A549 (cell line): ENCODE measurements at regions not wholly inside any gene's neighbourhood (a gene's known extent, or its start where the extent isn't known, plus 50 kb on each side); places are given as distances from the start of the nearest gene placed in this dataset.

ENCODE experiments used
- ATAC-seq, 2 experiments: fragments of 200-7000 bp in 1 of 2; fragments of >200 bp in 1 of 2; cut with Nextera tagmentation in 1 of 2; cut with Tn5 transposase in 1 of 2; 3 replicates each; pipeline versions ENCODE4 v1.8.0 to v1.9.1; 2018 to 2020; ENCODE audit warnings: mild to moderate bottlenecking in 1 of 2, moderate library complexity in 1 of 2
- CTCF ChIA-PET: fragments of 300-600 bp; sonication (Branson Sonifier 250); formaldehyde crosslinking; extraction: SDS; loops from one replicate; lab custom pipeline; 2021; ENCODE audit warnings: antibody characterized with exemption, inconsistent platforms; lab: Yijun Ruan, JAX
- POLR2A ChIA-PET: fragments of 350-600 bp; formaldehyde crosslinking; extraction: SDS; loops from one replicate; lab custom pipeline; 2021; ENCODE audit warnings: antibody characterized with exemption, inconsistent platforms; lab: Yijun Ruan, JAX
- DNase-seq, 2 experiments: peaks; one replicate each; pipeline versions ENCODE4 v3.0.0 to v3.0.0-alpha.2; 2011 to 2016; ENCODE audit warnings: low read depth in 1 of 2, low spot score in 1 of 2
- FAIRE-seq: peaks from 2 replicates; lab custom pipeline; 2011; peaks lifted over from hg19 to GRCh38; lab: Jason Lieb, UNC
- H3K27ac ChIP-seq, 2 experiments: fragments of >200 bp; sonication (Bioruptor Twin); formaldehyde crosslinking; 3 replicates each; pipeline ENCODE4 v1.5.1; 2016 to 2017
- H3K4me1 ChIP-seq: fragments of >200 bp; sonication (Bioruptor Twin); formaldehyde crosslinking; 3 replicates; pipeline ENCODE4 v1.6.1; 2016
- H3K4me2 ChIP-seq: fragments of >200 bp; sonication (Bioruptor Twin); formaldehyde crosslinking; 3 replicates; pipeline ENCODE4 v1.6.1; 2016
- H3K4me3 ChIP-seq: fragments of >200 bp; sonication (Bioruptor Twin); formaldehyde crosslinking; 3 replicates; pipeline ENCODE4 v1.5.1; 2016
- H3K9me3 ChIP-seq: fragments of >200 bp; sonication (Bioruptor Twin); formaldehyde crosslinking; 3 replicates; pipeline ENCODE4 v1.6.1; 2016
- CBX8 ChIP-seq: fragments of 200-600 bp; sonication (generic); IDR thresholded peaks from 2 replicates; pipeline ENCODE4 v1.6.1; 2016
- CEBPB ChIP-seq, 2 experiments: fragments of >200 bp in 1 of 2; sonication (Bioruptor Twin) in 1 of 2; formaldehyde crosslinking in 1 of 2; IDR thresholded peaks; 2 replicates each; pipeline ENCODE4 v1.6.1; 2012 to 2016
- EHMT2 ChIP-seq: fragments of 200-600 bp; sonication (generic); IDR thresholded peaks from 2 replicates; pipeline ENCODE4 v1.6.1; 2016; ENCODE audit warnings: antibody characterized with exemption, low read depth, mild to moderate bottlenecking, moderate library complexity
- ESRRA ChIP-seq: fragments of 150-350 bp; IDR thresholded peaks from 2 replicates; pipeline ENCODE4 v1.6.1; 2014; ENCODE audit warnings: mild to moderate bottlenecking, low read length, borderline replicate concordance
- FOSB ChIP-seq: fragments of 250-450 bp; sonication (Bioruptor Pico); IDR thresholded peaks from 2 replicates; pipeline ENCODE4 v1.5.0; 2020; ENCODE audit warnings: mild to moderate bottlenecking, moderate library complexity
- FOSL2 ChIP-seq, 2 experiments: fragments of 450-650 bp in 1 of 2; fragments of >200 bp in 1 of 2; sonication (Bioruptor Twin) in 1 of 2; formaldehyde crosslinking; IDR thresholded peaks; 2 replicates each; pipeline versions ENCODE4 v1.5.0 to v1.6.1; 2016 to 2020; ENCODE audit warnings: mild to moderate bottlenecking in 1 of 2, moderate library complexity in 1 of 2
- FOXS1 ChIP-seq: fragments of 250-450 bp; sonication (Bioruptor Pico); IDR thresholded peaks from 2 replicates; pipeline ENCODE4 v1.5.0; 2020; ENCODE audit warnings: mild to moderate bottlenecking, moderate library complexity
- GATA3 ChIP-seq: IDR thresholded peaks from 2 replicates; pipeline ENCODE4 v1.6.1; 2012; ENCODE audit warnings: borderline replicate concordance
- HDAC2 ChIP-seq: fragments of 200-600 bp; sonication (generic); IDR thresholded peaks from 2 replicates; pipeline ENCODE4 v1.6.1; 2016
- HEYL ChIP-seq: fragments of 250-450 bp; sonication (Bioruptor Pico); IDR thresholded peaks from 2 replicates; pipeline ENCODE4 v1.8.0; 2021; ENCODE audit warnings: mild to moderate bottlenecking, moderate library complexity
- HMGXB4 ChIP-seq: fragments of 250-450 bp; sonication (Bioruptor Pico); IDR thresholded peaks from 2 replicates; pipeline ENCODE4 v1.5.0; 2021; ENCODE audit warnings: mild to moderate bottlenecking, moderate library complexity, borderline replicate concordance
- HOXA7 ChIP-seq: fragments of 250-450 bp; sonication (Bioruptor Pico); IDR thresholded peaks from 2 replicates; pipeline ENCODE4 v1.5.0; 2020; ENCODE audit warnings: mild to moderate bottlenecking, moderate library complexity
- HOXB13 ChIP-seq: fragments of 250-450 bp; sonication (Bioruptor Pico); IDR thresholded peaks from 2 replicates; pipeline ENCODE4 v1.5.0; 2020; ENCODE audit warnings: low read depth, mild to moderate bottlenecking, moderate library complexity
- HOXB5 ChIP-seq: fragments of 250-450 bp; sonication (Bioruptor Pico); IDR thresholded peaks from 2 replicates; pipeline ENCODE4 v1.5.0; 2020; ENCODE audit warnings: mild to moderate bottlenecking, moderate library complexity
- MAZ ChIP-seq: fragments of 150-350 bp; IDR thresholded peaks from 2 replicates; pipeline ENCODE4 v1.6.1; 2014; ENCODE audit warnings: antibody characterized with exemption, low read depth, low read length, borderline replicate concordance
- MYC ChIP-seq: IDR thresholded peaks from 2 replicates; pipeline ENCODE4 v1.6.1; 2012; ENCODE audit warnings: mild to moderate bottlenecking, inconsistent platforms, low read length, improper control_type of control experiment, borderline replicate concordance
- NFE2L2 ChIP-seq: fragments of 150-350 bp; conservative IDR thresholded peaks from 2 replicates; pipeline ENCODE4 v1.6.1; 2014; ENCODE audit warnings: low read length
- NPAS2 ChIP-seq: fragments of 250-450 bp; sonication (Bioruptor Pico); IDR thresholded peaks from 2 replicates; pipeline ENCODE4 v1.8.0; 2022; ENCODE audit warnings: mild to moderate bottlenecking, moderate library complexity, borderline replicate concordance
- PHF8 ChIP-seq: fragments of 200-600 bp; sonication (generic); IDR thresholded peaks from 2 replicates; pipeline ENCODE4 v1.6.1; 2016; ENCODE audit warnings: low read depth, mild to moderate bottlenecking, antibody characterized with exemption, moderate library complexity, borderline replicate concordance
- POLR2AphosphoS2 ChIP-seq: conservative IDR thresholded peaks from 2 replicates; pipeline ENCODE4 v1.6.1; 2012; ENCODE audit warnings: low read length, improper control_type of control experiment, inconsistent platforms
- RAD21 ChIP-seq, 2 experiments: fragments of >200 bp in 1 of 2; sonication (Bioruptor Twin) in 1 of 2; formaldehyde crosslinking in 1 of 2; IDR thresholded peaks in 1 of 2; conservative IDR thresholded peaks in 1 of 2; 2 replicates in 1 of 2; 3 replicates in 1 of 2; pipeline ENCODE4 v1.6.1; 2012 to 2018; ENCODE audit warnings: inconsistent platforms in 1 of 2
- RFX5 ChIP-seq: fragments of 450-650 bp; IDR thresholded peaks from 2 replicates; pipeline ENCODE4 v1.7.1; 2014; ENCODE audit warnings: antibody characterized with exemption, mild to moderate bottlenecking, moderate library complexity
- RNF2 ChIP-seq: fragments of 200-600 bp; sonication (generic); IDR thresholded peaks from 2 replicates; pipeline ENCODE4 v1.6.1; 2016; ENCODE audit warnings: low read depth, mild to moderate bottlenecking, antibody characterized with exemption, moderate library complexity, borderline replicate concordance
- SREBF2 ChIP-seq: fragments of 450-650 bp; IDR thresholded peaks from 2 replicates; pipeline ENCODE4 v1.6.1; 2014; ENCODE audit warnings: mild to moderate bottlenecking, moderate library complexity
- TFCP2L1 ChIP-seq: fragments of 250-450 bp; sonication (Bioruptor Pico); IDR thresholded peaks from 2 replicates; pipeline ENCODE4 v1.5.0; 2021; ENCODE audit warnings: mild to moderate bottlenecking
- TP53 ChIP-seq: fragments of 250-450 bp; sonication (Bioruptor Pico); IDR thresholded peaks from 2 replicates; pipeline ENCODE4 v1.5.0; 2021; ENCODE audit warnings: mild to moderate bottlenecking, moderate library complexity
- USF2 ChIP-seq: fragments of 450-650 bp; IDR thresholded peaks from 2 replicates; pipeline ENCODE4 v1.6.1; 2014; ENCODE audit warnings: antibody characterized with exemption
- ZFP36 ChIP-seq: fragments of 450-650 bp; IDR thresholded peaks from 2 replicates; pipeline ENCODE4 v1.6.1; 2014; ENCODE audit warnings: borderline replicate concordance; ENCODE audit not compliant: partially characterized antibody
- ZSCAN20 ChIP-seq: fragments of 250-450 bp; sonication (Bioruptor Pico); IDR thresholded peaks from 2 replicates; pipeline ENCODE4 v1.8.0; 2022; ENCODE audit warnings: mild to moderate bottlenecking, moderate library complexity
- WGBS: methylation state at CpG from one replicate; pipeline ENCODE4 v1.1.6; 2017; ENCODE audit errors: missing lambda C conversion rate; 5-methylcytosine and 5-hydroxymethylcytosine counted together
- TF ChIP-seq, protein P1 (sequence below): fragments of >200 bp; sonication (Bioruptor Twin); formaldehyde crosslinking; IDR thresholded peaks from 2 replicates; pipeline ENCODE4 v1.6.1; 2016
- TF ChIP-seq, protein P2 (sequence below): fragments of 200-600 bp; sonication (generic); IDR thresholded peaks from 2 replicates; pipeline ENCODE4 v1.6.1; 2016; ENCODE audit warnings: antibody characterized with exemption, mild to moderate bottlenecking, moderate library complexity

- Histone ChIP-seq H3K27ac (no peak overlapping the region), H3K4me2 (no peak overlapping the region), H3K9me3 (peaks cover 3% of the 10 kb centered on the region; the same call in 2 of the 3 replicates), H3K4me1 (no peaks in the 10 kb centered on the region), H3K4me3 (no peak overlapping the region)
- ChIA-PET CTCF (no interaction called here), POLR2A (no interaction called here)
- no peak for TF ChIP-seq HOXB13 (CRISPR knock-in tag)
- no peak for TF ChIP-seq HOXA7 (CRISPR knock-in tag)
- TF ChIP-seq HOXB5 (CRISPR knock-in tag), result no peak
- no peak for TF ChIP-seq CBX8
- TF ChIP-seq HMGXB4 (CRISPR knock-in tag), result no peak
- no peak for TF ChIP-seq FOXS1
- TF ChIP-seq NFE2L2, result no peak
- no peak for TF ChIP-seq ZFP36
- no peak for TF ChIP-seq NPAS2 (CRISPR knock-in tag)
- TF ChIP-seq, protein P1, sequence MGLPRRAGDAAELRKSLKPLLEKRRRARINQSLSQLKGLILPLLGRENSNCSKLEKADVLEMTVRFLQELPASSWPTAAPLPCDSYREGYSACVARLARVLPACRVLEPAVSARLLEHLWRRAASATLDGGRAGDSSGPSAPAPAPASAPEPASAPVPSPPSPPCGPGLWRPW, result no peak
- TF ChIP-seq TP53 (CRISPR knock-in tag), result no peak
- no peak for TF ChIP-seq TFCP2L1
- TF ChIP-seq FOSB (CRISPR knock-in tag), result no peak
- TF ChIP-seq, protein P2, sequence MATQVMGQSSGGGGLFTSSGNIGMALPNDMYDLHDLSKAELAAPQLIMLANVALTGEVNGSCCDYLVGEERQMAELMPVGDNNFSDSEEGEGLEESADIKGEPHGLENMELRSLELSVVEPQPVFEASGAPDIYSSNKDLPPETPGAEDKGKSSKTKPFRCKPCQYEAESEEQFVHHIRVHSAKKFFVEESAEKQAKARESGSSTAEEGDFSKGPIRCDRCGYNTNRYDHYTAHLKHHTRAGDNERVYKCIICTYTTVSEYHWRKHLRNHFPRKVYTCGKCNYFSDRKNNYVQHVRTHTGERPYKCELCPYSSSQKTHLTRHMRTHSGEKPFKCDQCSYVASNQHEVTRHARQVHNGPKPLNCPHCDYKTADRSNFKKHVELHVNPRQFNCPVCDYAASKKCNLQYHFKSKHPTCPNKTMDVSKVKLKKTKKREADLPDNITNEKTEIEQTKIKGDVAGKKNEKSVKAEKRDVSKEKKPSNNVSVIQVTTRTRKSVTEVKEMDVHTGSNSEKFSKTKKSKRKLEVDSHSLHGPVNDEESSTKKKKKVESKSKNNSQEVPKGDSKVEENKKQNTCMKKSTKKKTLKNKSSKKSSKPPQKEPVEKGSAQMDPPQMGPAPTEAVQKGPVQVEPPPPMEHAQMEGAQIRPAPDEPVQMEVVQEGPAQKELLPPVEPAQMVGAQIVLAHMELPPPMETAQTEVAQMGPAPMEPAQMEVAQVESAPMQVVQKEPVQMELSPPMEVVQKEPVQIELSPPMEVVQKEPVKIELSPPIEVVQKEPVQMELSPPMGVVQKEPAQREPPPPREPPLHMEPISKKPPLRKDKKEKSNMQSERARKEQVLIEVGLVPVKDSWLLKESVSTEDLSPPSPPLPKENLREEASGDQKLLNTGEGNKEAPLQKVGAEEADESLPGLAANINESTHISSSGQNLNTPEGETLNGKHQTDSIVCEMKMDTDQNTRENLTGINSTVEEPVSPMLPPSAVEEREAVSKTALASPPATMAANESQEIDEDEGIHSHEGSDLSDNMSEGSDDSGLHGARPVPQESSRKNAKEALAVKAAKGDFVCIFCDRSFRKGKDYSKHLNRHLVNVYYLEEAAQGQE, result no peak
- TF ChIP-seq EHMT2, result no peak
- no peak for TF ChIP-seq RFX5
- no peak for TF ChIP-seq PHF8
- TF ChIP-seq ESRRA, result no peak
- TF ChIP-seq RAD21 (conservative IDR thresholded peaks at IDR 0.05 in 1 of 2, IDR thresholded peaks at IDR 0.05 in 1 of 2), result no peak
- no peak for TF ChIP-seq ZSCAN20 (CRISPR knock-in tag)
- no peak for DNase-seq
- WGBS, result 18% methylated on average over 7 of the region's 7 CpGs
- ATAC-seq, result no peak
- no peak for FAIRE-seq
Observed at GRCh38 chr7:57218196-57218716, 86.0 kb upstream of the ZNF479 start.

- no peak for ATAC-seq
- Histone ChIP-seq H3K27ac (no peak overlapping the region), H3K9me3 (peaks cover 3% of the 10 kb centered on the region; the same call in 1 of the 3 replicates), H3K4me1 (no peaks in the 10 kb centered on the region), H3K4me3 (no peak overlapping the region), H3K4me2 (no peak overlapping the region)
- ChIA-PET CTCF (interaction anchor here (0.6 kb wide), 1 partner anchor 16 kb away, joined by 3 read pairs; no protein-coding TSS in a partner anchor), POLR2A (no interaction called here)
- DNase-seq, result no peak
- no peak for TF ChIP-seq GATA3
- no peak for TF ChIP-seq HEYL (CRISPR knock-in tag)
- TF ChIP-seq RFX5, result no peak
- TF ChIP-seq FOSL2 (IDR thresholded peaks at IDR 0.05), result no peak
- TF ChIP-seq FOSL2 (CRISPR knock-in tag; IDR thresholded peaks at IDR 0.05), result no peak
- no peak for TF ChIP-seq MAZ
- TF ChIP-seq RNF2, result no peak
- TF ChIP-seq FOSB (CRISPR knock-in tag), result no peak
- no peak for TF ChIP-seq TP53 (CRISPR knock-in tag)
- TF ChIP-seq HMGXB4 (CRISPR knock-in tag), result no peak
- no peak for TF ChIP-seq CEBPB (IDR thresholded peaks at IDR 0.05)
- TF ChIP-seq USF2, result no peak
- no peak for TF ChIP-seq ESRRA
- no peak for TF ChIP-seq POLR2AphosphoS2
- no peak for TF ChIP-seq MYC
- no peak for TF ChIP-seq HDAC2
- no peak for TF ChIP-seq SREBF2
- WGBS, result 0% methylated on average over 7 of the region's 8 CpGs
- FAIRE-seq, result no peak
Observed at GRCh38 chr7:57220746-57221145, 88.5 kb upstream of the ZNF479 start.
